HEK293 (cell line): ENCODE measurements at regions not wholly inside any gene's neighbourhood (a gene's known extent, or its start where the extent isn't known, plus 50 kb on each side); places are given as distances from the start of the nearest gene placed in this dataset.

Source experiments
- CTCF ChIA-PET: fragments of 350-600 bp; formaldehyde crosslinking; extraction: SDS; loops from one replicate; lab custom pipeline; 2021; ENCODE audit warnings: antibody characterized with exemption; lab: Yijun Ruan, JAX
- POLR2A ChIA-PET: fragments of 300-600 bp; formaldehyde crosslinking; extraction: SDS; loops from one replicate; lab custom pipeline; 2020; ENCODE audit warnings: antibody characterized with exemption, inconsistent platforms; lab: Yijun Ruan, JAX
- H3K27ac ChIP-seq: fragments of 200-500 bp; sonication (Bioruptor generic); 2 replicates; pipeline ENCODE4 v1.5.1; 2014; ENCODE audit warnings: low read depth, low read length, control low read depth, inconsistent platforms; ENCODE audit errors: extremely low read depth
- H3K36me3 ChIP-seq, 2 experiments: fragments of 200-500 bp in 1 of 2; sonication (Bioruptor generic) in 1 of 2; 1 replicate in 1 of 2; 2 replicates in 1 of 2; pipeline ENCODE4 v1.5.1; 2014 to 2017; ENCODE audit warnings: inconsistent platforms in 2 of 2, low read length in 2 of 2; ENCODE audit not compliant: control insufficient read depth in 2 of 2, insufficient read depth in 1 of 2
- H3K4me1 ChIP-seq: fragments of 200-500 bp; sonication (Bioruptor generic); 2 replicates; pipeline ENCODE4 v1.5.1; 2014; ENCODE audit warnings: mild to moderate bottlenecking, low read length, inconsistent platforms; ENCODE audit not compliant: control insufficient read depth, insufficient read depth
- H3K4me3 ChIP-seq: 2 replicates; pipeline ENCODE4 v1.5.1; 2011; ENCODE audit warnings: low read depth, mild to moderate bottlenecking, control low read depth, low read length, moderate library complexity
- H3K9me3 ChIP-seq: fragments of 200-500 bp; sonication (Bioruptor generic); 2 replicates; pipeline ENCODE4 v1.5.1; 2014; ENCODE audit warnings: low read depth, low read length, inconsistent platforms; ENCODE audit not compliant: control insufficient read depth, insufficient read depth
- HIC1 ChIP-seq: fragments of 450-650 bp; formaldehyde crosslinking; IDR thresholded peaks from 2 replicates; pipeline ENCODE4 v1.5.1; 2016; ENCODE audit warnings: missing biosample characterization, missing genetic modification characterization
- HOXA7 ChIP-seq: sonication (generic); formaldehyde crosslinking; IDR thresholded peaks from 2 replicates; pipeline ENCODE4 v1.8.1; 2022; ENCODE audit warnings: missing genetic modification reagents, borderline replicate concordance
- OSR2 ChIP-seq: fragments of 450-650 bp; formaldehyde crosslinking; IDR thresholded peaks from 2 replicates; pipeline ENCODE4 v1.5.1; 2016; ENCODE audit warnings: missing biosample characterization, missing genetic modification characterization
- ZBTB1 ChIP-seq: fragments of 450-650 bp; formaldehyde crosslinking; IDR thresholded peaks from 2 replicates; pipeline ENCODE4 v1.5.1; 2016; ENCODE audit warnings: missing biosample characterization, missing genetic modification characterization
- ZBTB48 ChIP-seq: fragments of 450-650 bp; formaldehyde crosslinking; IDR thresholded peaks from 2 replicates; pipeline ENCODE4 v1.5.1; 2016; ENCODE audit warnings: missing biosample characterization, missing genetic modification characterization
- ZNF132 ChIP-seq: fragments of 450-650 bp; formaldehyde crosslinking; IDR thresholded peaks from 2 replicates; pipeline ENCODE4 v1.5.1; 2017; ENCODE audit warnings: missing biosample characterization, missing genetic modification characterization, borderline replicate concordance
- ZNF175 ChIP-seq: fragments of 450-650 bp; formaldehyde crosslinking; IDR thresholded peaks from 2 replicates; pipeline ENCODE4 v1.5.1; 2016; ENCODE audit warnings: missing biosample characterization, missing genetic modification characterization
- ZNF302 ChIP-seq: fragments of 450-650 bp; formaldehyde crosslinking; IDR thresholded peaks from 2 replicates; pipeline ENCODE4 v1.5.1; 2016; ENCODE audit warnings: missing biosample characterization, missing genetic modification characterization, low read depth
- ZNF37A ChIP-seq: fragments of 450-650 bp; IDR thresholded peaks from 2 replicates; pipeline ENCODE4 v1.5.1; 2018; ENCODE audit warnings: missing biosample characterization, missing genetic modification characterization
- ZNF488 ChIP-seq: fragments of 450-650 bp; formaldehyde crosslinking; IDR thresholded peaks from 2 replicates; pipeline ENCODE4 v1.5.1; 2016; ENCODE audit warnings: missing biosample characterization, missing genetic modification characterization
- ZNF518A ChIP-seq: fragments of 450-650 bp; formaldehyde crosslinking; conservative IDR thresholded peaks from 2 replicates; pipeline ENCODE4 v1.5.1; 2016; ENCODE audit warnings: low read depth, missing biosample characterization, missing genetic modification characterization
- ZNF548 ChIP-seq: fragments of 450-650 bp; formaldehyde crosslinking; IDR thresholded peaks from 2 replicates; pipeline ENCODE4 v1.5.1; 2016; ENCODE audit warnings: missing biosample characterization, missing genetic modification characterization
- ZNF629 ChIP-seq: fragments of 450-650 bp; formaldehyde crosslinking; IDR thresholded peaks from 2 replicates; pipeline ENCODE4 v1.5.1; 2017; ENCODE audit warnings: missing biosample characterization, missing genetic modification characterization
- ZNF654 ChIP-seq: fragments of 450-650 bp; formaldehyde crosslinking; IDR thresholded peaks from 2 replicates; pipeline ENCODE4 v1.5.1; 2016; ENCODE audit warnings: low read depth, missing biosample characterization, missing genetic modification characterization
- ZNF704 ChIP-seq: fragments of 450-650 bp; formaldehyde crosslinking; IDR thresholded peaks from 2 replicates; pipeline ENCODE4 v1.5.1; 2016; ENCODE audit warnings: missing biosample characterization, missing genetic modification characterization
- ZNF792 ChIP-seq: fragments of 450-650 bp; formaldehyde crosslinking; IDR thresholded peaks from 2 replicates; pipeline ENCODE4 v1.5.1; 2016; ENCODE audit warnings: missing biosample characterization, missing genetic modification characterization
- ZSCAN30 ChIP-seq: fragments of 450-650 bp; IDR thresholded peaks from 2 replicates; pipeline ENCODE4 v1.5.1; 2018; ENCODE audit warnings: missing biosample characterization, mild to moderate bottlenecking, missing genetic modification characterization, moderate library complexity

GRCh38 chr6:72461144-72461543, 160.7 kb upstream of the KCNQ5 start:
- no peak overlapping the region for H3K4me3 ChIP-seq
- H3K36me3 ChIP-seq: no peaks in the 10 kb centered on the region
- no peak overlapping the region for H3K27ac ChIP-seq
- H3K4me1 ChIP-seq: no peaks in the 10 kb centered on the region
- POLR2A ChIA-PET: no interaction called here
- TF ChIP-seq ZNF175 (tag by site-specific recombination): no peak
- no peak for TF ChIP-seq ZBTB48 (tag by site-specific recombination)
- no peaks in the 10 kb centered on the region for H3K9me3 ChIP-seq
- CTCF ChIA-PET: no interaction called here

- H3K4me1 ChIP-seq: no peaks in the 10 kb centered on the region
- CTCF ChIA-PET: interaction anchor here (0.6 kb wide), 1 partner anchor 822 kb away, joined by 5 read pairs; no protein-coding TSS in a partner anchor
- POLR2A ChIA-PET: no interaction called here
Observed at GRCh38 chr6:72464246-72464645, 157.6 kb upstream of the KCNQ5 start.

More at GRCh38 chr6:72464246-72464645, 157.6 kb upstream of the KCNQ5 start:
- Histone ChIP-seq H3K4me3 (no peak overlapping the region), H3K9me3 (no peaks in the 10 kb centered on the region), H3K27ac (no peak overlapping the region), H3K36me3 (no peaks in the 10 kb centered on the region)
- no peak for TF ChIP-seq ZSCAN30 (tag by site-specific recombination)
- no peak for TF ChIP-seq OSR2 (tag by site-specific recombination)
- TF ChIP-seq ZNF548 (tag by site-specific recombination): no peak
- no peak for TF ChIP-seq ZNF704
- no peak for TF ChIP-seq ZNF302 (tag by site-specific recombination)
- no peak for TF ChIP-seq ZNF792 (tag by site-specific recombination)
- TF ChIP-seq HOXA7 (CRISPR knock-in tag): no peak
- TF ChIP-seq ZNF518A (tag by site-specific recombination): no peak
- no peak for TF ChIP-seq HIC1 (tag by site-specific recombination)
- no peak for TF ChIP-seq ZNF132 (tag by site-specific recombination)
- no peak for TF ChIP-seq ZNF654 (tag by site-specific recombination)
- no peak for TF ChIP-seq ZNF37A
- no peak for TF ChIP-seq ZBTB1 (tag by site-specific recombination)
- TF ChIP-seq ZNF629 (tag by site-specific recombination): no peak
- no peak for TF ChIP-seq ZNF488 (tag by site-specific recombination)
